GM21723 (cell line): ENCODE measurements at regions not wholly inside any gene's neighbourhood (a gene's known extent, or its start where the extent isn't known, plus 50 kb on each side); places are given as distances from the start of the nearest gene placed in this dataset.
"Not testable (repeated sequence)": the region's sequence is repeated elsewhere in the genome, so short reads cannot be mapped to it uniquely, and the experiment has no call there.

Experiments
- ATAC-seq: cut with Tn5 transposase; IDR thresholded peaks from one replicate; pipeline ENCODE4 v1.9.1; 2021; ENCODE audit warnings: mild to moderate bottlenecking, moderate library complexity; ENCODE audit not compliant: unreplicated experiment

DNA sequence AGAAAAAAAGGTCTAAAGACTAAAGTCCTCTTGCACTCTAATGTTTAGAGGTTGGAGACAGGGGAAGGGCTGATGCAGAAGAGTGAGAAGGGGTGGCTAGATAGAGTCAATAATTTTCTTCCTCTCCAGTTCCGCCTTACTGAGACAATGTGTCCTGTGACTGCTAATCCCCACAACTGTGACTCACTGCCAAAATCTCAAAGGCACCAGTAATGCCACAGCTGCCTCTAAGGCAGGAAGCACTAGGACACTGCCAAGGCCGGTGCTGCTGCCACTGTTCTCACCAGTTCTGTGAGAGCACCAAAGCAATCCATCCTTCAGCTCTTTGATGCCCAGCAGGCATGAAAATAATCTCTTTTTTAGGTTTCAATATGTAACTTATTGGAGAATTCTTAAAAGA is 701.9 kb upstream of the MAP3K7 start:
- ATAC-seq = no peak

DNA sequence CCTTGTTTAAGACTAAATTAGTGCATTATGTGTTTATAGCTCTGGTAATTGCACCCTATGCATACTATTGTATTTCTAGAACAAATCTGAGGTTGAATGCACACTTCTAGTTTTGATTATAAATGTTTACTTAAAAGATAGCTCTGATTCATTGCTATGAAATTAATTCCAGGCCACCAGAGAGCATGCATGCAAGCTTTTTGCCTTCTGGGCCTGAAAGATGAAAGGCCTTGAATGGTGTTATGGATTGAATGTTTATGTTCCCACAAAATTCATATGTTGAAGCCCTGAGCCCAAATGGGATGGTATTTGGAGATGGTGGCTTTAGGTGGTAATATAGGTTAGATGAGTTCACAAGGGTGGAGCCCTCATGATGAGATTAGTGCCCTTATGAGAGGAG is 695.0 kb upstream of the MAP3K7 start:
- no peak for ATAC-seq

GRCh38 chr6:91280494-91280830 is 693.6 kb upstream of the MAP3K7 start:
- no peak for ATAC-seq

- no peak for ATAC-seq
Observed at GRCh38 chr6:91279740-91280493, 693.0 kb upstream of the MAP3K7 start.

GRCh38 chr6:91278416-91278815 is 691.5 kb upstream of the MAP3K7 start:
- no peak for ATAC-seq

DNA sequence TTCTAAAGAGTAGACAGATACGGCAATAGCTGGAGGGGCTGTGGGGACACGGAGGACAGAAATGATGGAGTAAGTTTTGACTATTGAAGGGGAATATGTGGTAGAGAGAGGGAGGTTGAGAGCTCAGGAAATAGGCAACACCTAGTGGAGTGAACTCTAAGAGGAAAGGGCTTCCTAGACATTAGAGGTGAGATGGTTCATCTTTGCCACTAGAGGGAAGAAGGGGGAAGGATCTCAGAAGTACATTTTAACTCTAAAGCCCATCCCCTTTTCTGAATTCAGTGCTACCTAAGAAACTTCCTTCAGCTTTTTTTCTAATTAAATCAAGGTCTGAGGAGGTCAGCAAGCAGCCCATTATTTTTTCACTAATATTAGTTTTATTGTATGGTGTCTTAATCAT is 689.4 kb upstream of the MAP3K7 start:
- no peak for ATAC-seq

- ATAC-seq = no peak
Observed at GRCh38 chr6:91273729-91274128, 686.9 kb upstream of the MAP3K7 start.

DNA sequence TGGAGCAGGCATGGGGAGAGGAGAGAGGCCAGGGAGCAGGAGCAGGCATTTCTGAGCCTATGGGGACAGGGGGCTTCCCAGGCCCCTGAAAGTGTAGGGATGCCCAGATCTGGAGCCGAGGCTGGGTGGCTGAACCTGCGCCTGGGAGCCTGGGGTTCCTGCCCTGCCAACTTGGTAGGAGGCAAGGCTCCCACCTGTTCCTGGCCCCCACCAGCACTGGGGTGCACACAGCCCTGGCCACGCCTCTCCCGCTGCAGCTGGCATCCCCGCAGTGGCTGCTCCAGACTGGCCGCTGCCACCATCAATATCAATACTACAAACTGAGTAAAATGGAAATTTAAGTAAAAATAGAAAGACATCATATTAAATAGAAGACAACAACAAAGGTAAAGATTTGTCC is 684.9 kb upstream of the MAP3K7 start:
- ATAC-seq = no peak

GRCh38 chr6:91268941-91269340 is 682.1 kb upstream of the MAP3K7 start:
- no peak for ATAC-seq

- ATAC-seq = no peak
Observed at GRCh38 chr6:91267246-91267645, 680.4 kb upstream of the MAP3K7 start.

- no peak for ATAC-seq
Observed at GRCh38 chr6:91266156-91266555, 679.3 kb upstream of the MAP3K7 start.

- ATAC-seq = no peak
Observed at GRCh38 chr6:91243436-91243835, 656.6 kb upstream of the MAP3K7 start.

- no peak for ATAC-seq
Observed at GRCh38 chr6:91242614-91242949, 655.7 kb upstream of the MAP3K7 start.

DNA sequence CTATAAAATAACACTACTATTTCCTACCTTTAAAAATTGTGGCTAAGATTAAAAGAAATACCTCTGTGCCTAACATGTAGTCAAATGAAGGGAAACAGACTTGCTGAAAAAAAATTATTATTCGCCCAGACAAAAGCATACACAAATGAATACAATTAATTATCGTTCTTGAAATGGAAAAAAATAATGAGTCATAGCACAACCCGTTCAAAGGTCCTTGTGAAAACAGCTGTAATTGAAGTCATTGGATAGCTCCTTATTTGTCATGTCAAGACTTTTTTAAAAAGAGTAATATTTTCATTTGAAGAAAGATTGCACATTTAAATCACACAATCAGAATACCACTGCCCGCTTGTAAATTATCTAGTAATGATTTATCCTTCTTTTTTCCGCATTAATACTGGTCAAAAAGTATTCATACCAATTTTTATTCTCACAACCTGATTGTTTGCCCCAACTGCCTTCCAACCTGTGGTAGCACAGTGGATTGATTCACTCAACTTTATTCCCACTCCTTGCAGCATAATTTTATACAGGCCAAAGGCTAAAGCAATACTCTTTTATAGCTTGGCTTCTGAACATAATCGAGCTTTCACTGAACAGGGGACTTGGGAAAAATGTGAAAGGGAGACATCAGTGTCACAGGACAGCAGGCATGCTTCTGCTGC is 655.2 kb upstream of the MAP3K7 start:
- no peak for ATAC-seq

DNA sequence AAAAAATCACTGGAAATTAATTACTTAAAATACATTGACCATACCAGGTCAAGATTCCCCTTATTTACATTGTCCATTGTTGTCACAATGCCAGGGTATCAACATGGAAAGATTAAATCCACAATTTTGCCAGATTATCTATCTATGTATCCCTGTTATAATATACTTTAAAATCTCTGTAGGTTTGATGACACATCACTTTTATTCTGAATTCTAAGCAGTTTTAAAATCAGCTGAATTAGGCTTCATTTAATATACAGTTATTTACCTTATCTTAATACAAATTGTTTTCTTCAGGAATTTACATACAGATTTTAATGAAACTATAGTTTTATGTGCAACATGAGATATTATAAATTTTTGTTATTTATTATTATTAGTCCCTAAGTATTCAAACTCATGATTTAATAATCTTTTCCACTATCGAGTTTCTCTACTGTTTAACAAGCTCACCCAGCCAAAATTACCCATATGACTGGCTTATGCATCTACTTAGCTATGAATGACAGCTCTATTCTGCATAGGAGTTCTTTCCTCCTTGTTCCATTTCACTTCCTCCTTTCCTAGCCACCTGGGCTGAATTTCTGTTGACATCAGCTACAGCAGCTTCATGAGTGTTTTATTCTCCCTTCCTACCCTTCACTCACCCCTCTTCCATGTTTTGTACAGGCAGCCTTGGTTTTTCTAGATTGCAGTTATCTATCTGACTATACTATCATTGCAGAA is 654.2 kb upstream of the MAP3K7 start:
- no peak for ATAC-seq

GRCh38 chr6:91221072-91221720 is 634.3 kb upstream of the MAP3K7 start:
- ATAC-seq = no peak

GRCh38 chr6:91213229-91213901 is 626.5 kb upstream of the MAP3K7 start:
- ATAC-seq = no peak

- no peak for ATAC-seq
Observed at GRCh38 chr6:91198588-91199255, 611.9 kb upstream of the MAP3K7 start.

DNA sequence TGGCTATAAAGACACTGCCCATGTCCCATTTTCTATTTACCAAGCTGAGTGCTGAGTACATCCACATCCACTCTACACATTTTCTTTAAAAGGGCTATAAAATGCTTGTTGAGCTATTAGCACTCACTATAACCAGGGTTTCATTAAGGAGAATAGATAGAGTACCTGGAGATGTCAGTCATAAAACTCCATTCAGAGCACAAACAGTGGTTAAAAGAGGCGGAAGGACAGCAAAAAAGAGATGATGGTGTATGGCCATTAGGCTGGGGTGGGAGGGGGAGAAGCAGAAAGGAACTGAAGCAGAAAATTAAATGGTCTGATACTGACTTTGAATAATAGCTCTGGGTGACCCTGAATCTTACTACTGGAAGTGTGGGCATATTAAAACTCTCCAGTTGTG is 609.9 kb upstream of the MAP3K7 start:
- ATAC-seq = no peak

DNA sequence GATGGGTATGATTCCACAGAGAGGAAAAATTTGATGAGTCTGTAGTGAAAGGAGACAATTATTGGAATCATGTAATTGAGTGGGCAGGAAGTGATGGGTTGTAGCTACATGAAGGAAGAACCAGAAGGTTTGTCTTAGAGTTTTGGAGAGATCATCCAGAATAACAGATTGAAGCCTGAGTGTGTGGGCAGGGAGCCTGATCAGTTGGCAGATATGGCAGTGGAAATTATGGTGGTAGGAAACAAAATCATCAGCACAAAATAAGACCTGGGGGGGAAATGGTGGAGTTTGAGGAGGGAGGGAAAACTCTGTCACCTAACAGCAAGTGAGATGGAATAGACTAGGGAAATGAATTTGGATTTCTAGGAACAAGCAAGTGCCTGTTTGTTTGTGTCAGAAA is 606.6 kb upstream of the MAP3K7 start:
- no peak for ATAC-seq

DNA sequence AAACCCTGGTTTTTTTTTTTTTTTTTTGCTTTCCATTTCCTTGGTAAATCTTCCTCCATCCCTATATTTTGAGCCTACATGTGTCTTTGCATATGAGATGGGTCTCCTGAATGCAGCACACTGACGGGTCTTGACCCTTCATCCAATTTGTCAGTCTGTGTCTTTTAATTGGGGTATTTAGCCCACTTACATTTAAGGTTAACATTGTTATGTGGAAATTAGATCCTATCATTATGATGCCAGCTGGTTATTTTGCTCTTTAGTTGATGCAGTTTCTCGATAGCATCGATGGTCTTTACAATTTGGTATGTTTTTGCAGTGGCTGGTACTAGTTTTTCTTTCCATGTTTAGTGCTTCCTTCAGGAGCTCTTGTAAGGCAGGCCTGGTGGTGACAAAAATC is 603.2 kb upstream of the MAP3K7 start:
- ATAC-seq = not testable (repeated sequence)
